Renal pelvis (tissue), 1 donor: ENCODE measurements at regions not wholly inside any gene's neighbourhood (a gene's known extent, or its start where the extent isn't known, plus 50 kb on each side); places are given as distances from the start of the nearest gene placed in this dataset.
A peak's percentile ranks its signal among the peaks of the same experiment; 100 is the strongest.

ENCODE experiments used
- DNase-seq: peaks from one replicate; pipeline ENCODE4 v3.0.0-alpha.2; 2013

- DNase-seq = no peak
These were observed 794.0 kb downstream of the RNF144A start for GRCh38 chr2:7711167-7711566.

DNA sequence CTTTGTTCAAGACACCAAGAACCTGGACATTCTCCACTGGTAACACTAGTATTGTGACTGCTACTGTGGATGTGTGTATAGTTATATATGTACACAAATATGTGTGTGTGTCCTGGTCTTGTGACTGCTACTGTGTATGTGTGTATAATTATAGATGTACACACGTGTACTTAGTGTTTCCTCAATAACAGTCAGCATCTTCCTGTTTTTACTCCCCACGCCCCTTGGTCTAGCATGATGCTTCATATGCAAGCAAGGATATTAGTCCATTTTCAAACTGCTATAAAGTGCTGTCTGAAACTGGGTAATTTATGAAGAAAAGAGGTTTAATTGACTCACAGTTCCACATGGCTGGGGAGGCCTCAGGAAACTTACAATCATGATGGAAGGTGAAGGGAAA is 802.7 kb downstream of the RNF144A start:
- no peak for DNase-seq

GRCh38 chr2:7721413-7721995 is 804.3 kb downstream of the RNF144A start:
- DNase-seq = no peak

GRCh38 chr2:7722212-7722910 is 805.1 kb downstream of the RNF144A start:
- DNase-seq = no peak

DNA sequence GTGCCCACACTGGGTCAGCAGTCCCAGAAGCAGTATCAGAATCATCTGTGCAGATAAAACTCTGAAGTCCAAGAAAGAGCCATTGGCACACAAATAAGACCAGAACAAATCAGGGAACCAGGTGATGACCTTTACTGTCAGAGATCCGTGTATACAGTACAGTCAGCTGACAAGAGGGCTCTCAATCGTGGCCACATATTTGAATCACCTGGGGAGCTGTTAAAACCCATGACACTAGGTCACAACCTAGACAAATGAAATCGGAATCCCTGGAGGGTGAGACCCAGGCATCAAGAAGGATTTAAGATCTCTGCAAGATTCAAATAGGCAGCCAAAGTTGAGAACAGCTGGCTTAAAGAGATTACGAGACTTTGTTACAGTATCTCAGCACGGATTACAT is 807.1 kb downstream of the RNF144A start:
- DNase-seq = no peak

DNA sequence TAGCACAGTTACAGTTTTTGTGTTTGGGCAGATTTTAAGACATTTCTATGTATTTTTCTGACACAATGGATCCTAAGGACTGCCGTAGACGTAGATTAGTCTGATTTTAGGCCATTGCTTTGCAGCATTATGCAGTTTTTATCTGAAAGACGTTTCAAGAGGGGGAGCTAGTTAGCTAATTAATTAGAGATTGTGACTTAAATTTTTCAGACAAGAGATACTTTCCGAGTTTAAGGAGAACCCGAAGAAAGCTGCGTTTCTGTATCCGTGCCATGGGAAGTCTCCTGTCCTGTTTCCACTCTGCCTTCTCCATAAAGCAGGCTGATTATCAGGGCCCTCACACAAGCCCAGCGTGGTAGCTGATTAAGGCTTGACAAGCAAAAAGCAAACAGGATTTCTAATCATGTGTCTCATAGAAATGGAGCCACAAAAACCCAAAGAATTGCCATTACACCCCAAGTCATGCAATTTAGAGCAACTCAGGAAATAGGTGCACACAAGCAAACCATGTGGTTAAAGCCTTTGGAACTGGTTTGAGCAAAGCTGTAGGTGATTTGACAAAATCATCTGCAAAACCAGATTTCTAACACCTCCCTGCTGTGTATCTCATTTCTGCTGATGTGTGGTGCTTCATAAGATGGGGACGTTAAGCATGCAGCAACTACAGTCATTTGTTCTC is 808.1 kb downstream of the RNF144A start:
- DNase-seq = peak; percentile 30

DNA sequence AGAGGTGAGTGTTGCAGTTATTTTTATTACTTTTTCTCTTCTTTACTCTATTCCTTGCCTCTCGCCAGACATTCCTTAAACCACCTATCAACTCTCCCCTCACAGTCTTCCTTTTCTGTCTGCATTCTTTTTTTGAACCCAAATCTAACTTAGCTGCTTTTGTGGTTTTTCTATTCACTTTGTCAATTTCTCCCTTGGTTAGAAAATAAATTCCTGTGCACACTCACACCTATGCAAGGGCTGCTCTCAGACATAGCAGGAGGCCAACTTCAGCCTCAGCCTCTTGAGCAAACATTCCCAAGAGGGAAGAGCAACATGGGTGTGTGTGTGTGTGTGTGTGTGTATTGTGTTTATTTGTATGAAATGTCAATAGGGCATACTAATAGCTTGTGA is 808.6 kb downstream of the RNF144A start:
- no peak for DNase-seq

- DNase-seq = no peak
These were observed 809.8 kb downstream of the RNF144A start for GRCh38 chr2:7726989-7727388.

DNA sequence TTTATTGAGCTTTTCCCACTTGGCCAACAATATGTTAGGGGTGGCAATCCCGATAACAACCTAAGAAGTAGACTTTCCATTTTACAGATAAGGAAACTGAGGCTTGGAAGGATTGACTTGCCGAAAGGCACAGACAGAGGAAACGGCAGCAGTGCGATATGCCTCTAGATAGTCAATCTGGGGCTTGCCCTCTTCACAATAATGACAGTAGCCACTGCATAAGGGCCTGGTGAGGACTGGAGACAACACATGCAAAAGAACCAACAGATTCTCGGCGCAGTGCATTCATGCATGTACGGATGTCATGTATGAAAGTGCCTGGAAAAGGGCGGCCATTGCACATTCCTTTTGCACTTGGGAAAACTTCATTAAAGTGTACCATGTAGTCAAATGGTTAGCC is 811.2 kb downstream of the RNF144A start:
- DNase-seq = no peak

DNA sequence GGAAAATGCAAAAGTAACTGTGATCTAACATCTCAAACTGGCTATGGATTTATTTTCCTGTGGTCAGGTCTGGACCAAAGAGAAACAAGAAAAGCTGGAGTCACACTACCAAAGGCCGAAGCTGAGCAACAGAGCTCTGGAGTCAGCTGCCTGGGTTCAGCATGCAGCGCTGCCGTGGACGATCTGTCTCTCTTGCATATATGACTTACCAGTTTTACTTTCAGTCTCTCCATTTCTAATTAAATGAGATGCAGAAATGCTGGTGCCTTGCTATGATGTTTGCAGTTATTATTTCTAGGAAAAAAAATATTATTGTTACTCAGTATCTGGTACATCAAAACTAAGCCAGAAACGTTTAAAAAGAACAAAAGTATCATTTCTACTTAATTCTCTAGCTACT is 813.2 kb downstream of the RNF144A start:
- DNase-seq = no peak

DNA sequence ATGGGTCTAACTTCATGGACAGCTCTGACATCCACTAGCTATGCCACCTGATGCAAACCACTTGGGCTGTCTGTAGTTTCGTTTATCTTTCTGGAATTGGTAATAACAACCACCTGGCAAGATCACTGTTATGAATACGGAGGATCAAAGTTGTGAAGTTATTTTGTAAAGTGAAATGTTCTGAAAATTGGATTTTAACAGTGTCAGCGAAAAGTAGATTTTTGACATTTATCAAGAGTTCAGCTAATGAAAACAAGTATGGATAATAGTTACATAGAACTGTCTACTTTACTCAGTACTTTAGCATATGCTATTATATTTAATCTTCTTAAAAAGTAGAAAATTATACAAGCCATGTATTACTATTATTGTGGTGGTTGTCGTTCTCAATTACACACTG is 813.8 kb downstream of the RNF144A start:
- DNase-seq = no peak

DNA sequence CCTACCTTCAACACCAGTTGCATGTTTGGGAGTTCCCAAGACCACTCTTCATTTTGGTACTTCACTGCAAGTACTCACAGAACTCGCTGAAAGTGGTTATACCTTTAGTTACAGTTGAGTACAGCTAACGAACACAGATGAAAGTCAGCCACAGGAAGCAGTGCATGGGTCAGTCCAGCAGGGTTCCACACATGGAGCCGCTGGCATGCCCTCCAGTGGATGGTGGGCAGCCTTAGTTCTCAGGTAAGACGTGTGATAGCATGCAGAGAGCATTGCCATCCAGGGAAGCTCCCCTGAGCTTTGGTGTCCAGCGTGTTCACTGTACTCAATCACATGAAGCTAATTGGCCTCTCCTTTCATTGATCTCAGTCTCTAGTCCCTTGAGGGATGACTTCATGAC is 815.3 kb downstream of the RNF144A start:
- no peak for DNase-seq

GRCh38 chr2:7736646-7737305 is 819.6 kb downstream of the RNF144A start:
- no peak for DNase-seq

DNA sequence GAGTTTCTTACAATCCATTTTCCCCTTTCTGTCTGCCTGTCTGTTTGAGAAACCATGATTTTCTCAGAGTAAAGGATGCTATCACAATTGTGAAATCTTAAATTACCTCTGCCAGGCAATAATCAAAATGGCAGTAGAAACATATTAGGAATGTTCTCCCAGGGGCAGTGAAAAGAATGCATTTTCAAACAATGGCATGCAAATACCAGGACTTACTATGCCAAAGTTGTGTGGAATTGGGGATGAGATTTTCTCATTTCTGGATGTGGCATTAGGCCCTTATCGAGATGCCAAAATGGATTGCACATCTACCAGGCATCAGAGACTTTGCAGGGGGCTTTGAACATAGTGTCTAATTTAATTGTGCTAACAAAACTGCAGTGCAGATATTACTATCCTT is 821.4 kb downstream of the RNF144A start:
- DNase-seq = no peak

- DNase-seq = no peak
These were observed 822.9 kb downstream of the RNF144A start for GRCh38 chr2:7740114-7740513.

- DNase-seq = no peak
These were observed 825.1 kb downstream of the RNF144A start for GRCh38 chr2:7742301-7742700.

- no peak for DNase-seq
These were observed 827.6 kb downstream of the RNF144A start for GRCh38 chr2:7744827-7745226.

GRCh38 chr2:7745369-7745768 is 828.2 kb downstream of the RNF144A start:
- DNase-seq = no peak

GRCh38 chr2:7748717-7749415 is 831.7 kb downstream of the RNF144A start:
- no peak for DNase-seq

DNA sequence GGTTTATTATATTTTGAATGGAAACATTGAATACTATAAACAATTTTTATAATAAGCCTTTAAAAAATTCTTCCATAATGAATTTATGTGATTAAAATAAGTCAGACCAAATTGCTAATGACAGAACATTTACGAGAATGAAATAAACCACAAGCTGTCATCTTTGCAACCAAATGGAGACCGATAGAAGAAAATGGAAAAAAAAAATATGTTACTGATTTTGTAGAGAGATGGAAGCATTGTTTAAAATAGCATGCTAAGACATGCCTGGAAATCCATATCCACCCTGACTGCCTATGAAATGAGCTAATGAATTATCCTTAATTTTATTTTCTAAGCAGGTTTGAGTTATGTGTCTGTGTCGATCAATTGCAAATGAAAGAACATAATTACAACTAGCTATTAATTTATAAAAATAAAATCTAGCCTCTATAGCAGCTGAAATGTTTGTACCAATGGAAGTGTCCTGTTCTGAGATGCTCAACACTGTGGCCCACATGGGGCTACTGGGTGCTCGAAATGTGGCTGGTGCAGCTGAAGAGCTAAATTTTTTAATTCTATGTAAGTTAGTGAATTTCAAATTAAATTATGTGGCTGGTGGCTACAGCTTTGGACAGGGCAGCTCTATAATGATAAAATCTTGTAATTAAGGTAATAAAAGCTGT is 832.8 kb downstream of the RNF144A start:
- DNase-seq = no peak

- DNase-seq = no peak
These were observed 835.1 kb downstream of the RNF144A start for GRCh38 chr2:7752291-7752690.

DNA sequence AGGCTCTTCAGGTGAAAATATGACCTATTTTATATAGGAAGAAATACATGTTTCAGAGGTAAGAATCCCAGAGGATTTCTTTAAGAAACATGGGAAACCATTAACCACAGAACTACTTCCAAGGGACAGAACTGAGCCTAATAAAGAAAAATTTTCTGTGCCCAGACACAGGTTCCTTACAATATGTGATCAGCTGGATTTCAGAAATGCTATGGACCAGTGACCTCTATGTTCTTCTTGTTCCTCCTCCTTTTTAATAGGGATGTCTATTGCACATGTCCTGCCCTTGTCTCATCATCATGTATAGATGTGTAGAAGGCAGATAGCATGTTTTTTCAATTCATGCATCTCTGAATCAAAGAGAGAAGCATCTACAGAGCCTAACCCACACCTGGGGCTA is 836.6 kb downstream of the RNF144A start:
- DNase-seq = no peak
